ENCODE measurements at regions not wholly inside any gene's neighbourhood (a gene's known extent, or its start where the extent isn't known, plus 50 kb on each side); places are given as distances from the start of the nearest gene placed in this dataset.

GRCh38 chr18:40473221-40474029 lies 1481.6 kb upstream of the PIK3C3 start:
- DNase-seq: no peak

GRCh38 chr18:40470723-40471122 lies 1484.3 kb upstream of the PIK3C3 start:
- no peak for DNase-seq

DNA sequence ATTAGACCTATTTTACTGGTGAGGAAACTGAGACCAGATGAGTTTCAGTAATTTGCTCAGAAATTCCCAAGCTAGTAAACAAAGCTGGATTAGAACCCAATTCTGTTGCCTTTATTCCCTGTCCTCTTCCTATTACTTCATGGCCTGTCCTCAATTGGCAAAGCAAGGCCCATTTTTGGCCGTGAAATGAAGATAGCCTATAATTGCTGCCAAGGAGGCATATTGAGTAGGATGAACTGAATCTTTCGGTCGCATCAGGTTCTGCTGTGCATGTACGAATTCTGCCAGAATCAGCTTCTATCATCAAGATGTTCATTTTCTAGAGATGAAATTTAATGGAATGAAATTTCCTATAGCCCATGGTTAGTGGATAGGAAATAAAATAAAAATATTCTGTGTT lies 1485.2 kb upstream of the PIK3C3 start:
- DNase-seq: no peak

DNA sequence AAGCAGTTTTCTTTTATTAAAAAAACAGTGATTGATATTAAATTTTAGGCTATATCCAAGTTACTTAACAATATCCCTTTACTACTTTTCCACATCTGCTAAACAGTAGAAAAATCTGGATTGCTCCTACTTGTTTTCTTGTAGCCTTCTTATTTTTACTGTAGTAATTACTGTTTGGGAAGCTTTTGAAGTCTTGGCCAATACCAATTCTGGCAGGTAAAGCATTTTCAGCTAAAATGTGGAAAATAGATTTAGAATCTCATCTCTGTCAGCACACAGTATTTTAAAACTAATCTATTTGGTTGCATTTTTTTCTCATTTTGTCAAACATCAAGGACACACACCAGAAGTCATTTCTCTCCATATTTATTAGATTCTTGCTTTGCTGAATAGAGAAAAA lies 1485.7 kb upstream of the PIK3C3 start:
- no peak for DNase-seq

- DNase-seq: no peak
Measured at GRCh38 chr18:40464032-40464431, 1491.0 kb upstream of the PIK3C3 start.

- DNase-seq: no peak
Measured at GRCh38 chr18:40453903-40454302, 1501.1 kb upstream of the PIK3C3 start.

DNA sequence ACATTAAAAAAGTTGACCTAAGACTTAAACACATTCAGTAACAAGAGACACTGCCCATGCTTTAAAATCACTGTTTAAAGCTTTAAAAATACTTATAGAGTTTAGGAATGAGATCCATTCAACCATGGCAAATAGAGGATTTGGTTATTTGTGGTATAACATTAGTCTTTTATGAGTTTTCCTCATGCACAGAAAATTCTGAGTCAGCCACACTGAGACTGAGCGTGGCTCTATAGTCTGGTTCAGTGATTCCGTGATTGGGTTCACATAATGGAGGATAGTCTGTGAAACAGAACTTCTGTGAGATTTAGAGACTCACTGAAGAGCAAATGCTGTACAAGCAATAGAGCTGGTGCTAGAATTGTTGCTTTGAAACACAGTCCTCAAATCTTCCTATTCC lies 1502.4 kb upstream of the PIK3C3 start:
- DNase-seq: no peak

DNA sequence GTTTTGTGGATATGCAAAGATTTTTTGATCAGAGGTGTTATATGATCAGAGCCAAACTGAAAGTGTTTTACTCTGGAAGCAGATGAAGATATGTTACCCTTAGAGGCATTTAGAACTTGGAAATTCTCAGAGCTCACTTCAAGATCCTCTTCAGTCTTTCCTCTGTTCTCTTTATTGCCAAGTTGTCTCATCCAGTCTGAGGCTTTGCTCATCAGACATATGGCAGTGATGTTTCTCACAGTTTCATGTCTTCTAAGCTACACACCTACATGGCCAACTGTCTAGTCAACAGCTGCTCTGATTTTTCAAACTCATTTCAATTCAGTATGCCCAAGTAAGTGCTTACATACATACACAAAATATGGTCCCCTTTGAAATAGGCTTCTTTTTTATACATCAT lies 1504.3 kb upstream of the PIK3C3 start:
- DNase-seq: no peak

DNA sequence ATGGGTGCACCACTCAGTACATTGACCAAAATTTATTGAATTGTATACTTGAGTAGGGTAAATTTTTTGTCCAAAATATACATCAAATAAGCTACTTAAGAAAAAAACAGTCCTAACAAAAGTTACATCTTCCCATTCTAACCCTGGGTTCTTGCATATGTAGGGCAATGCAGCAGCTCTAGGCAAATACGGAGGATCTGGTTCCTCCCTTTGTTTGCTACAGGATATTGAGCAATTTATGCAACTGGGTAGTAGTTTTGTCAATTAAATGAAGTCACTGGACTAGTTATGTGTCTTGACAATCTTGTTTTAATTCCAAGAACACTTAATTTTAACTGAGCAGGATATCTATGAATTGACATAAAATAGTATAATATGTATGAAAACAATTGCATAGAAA lies 1507.2 kb upstream of the PIK3C3 start:
- no peak for DNase-seq

GRCh38 chr18:40440088-40440487 lies 1514.9 kb upstream of the PIK3C3 start:
- no peak for DNase-seq

- no peak for DNase-seq
Measured at GRCh38 chr18:40437517-40437916, 1517.5 kb upstream of the PIK3C3 start.

DNA sequence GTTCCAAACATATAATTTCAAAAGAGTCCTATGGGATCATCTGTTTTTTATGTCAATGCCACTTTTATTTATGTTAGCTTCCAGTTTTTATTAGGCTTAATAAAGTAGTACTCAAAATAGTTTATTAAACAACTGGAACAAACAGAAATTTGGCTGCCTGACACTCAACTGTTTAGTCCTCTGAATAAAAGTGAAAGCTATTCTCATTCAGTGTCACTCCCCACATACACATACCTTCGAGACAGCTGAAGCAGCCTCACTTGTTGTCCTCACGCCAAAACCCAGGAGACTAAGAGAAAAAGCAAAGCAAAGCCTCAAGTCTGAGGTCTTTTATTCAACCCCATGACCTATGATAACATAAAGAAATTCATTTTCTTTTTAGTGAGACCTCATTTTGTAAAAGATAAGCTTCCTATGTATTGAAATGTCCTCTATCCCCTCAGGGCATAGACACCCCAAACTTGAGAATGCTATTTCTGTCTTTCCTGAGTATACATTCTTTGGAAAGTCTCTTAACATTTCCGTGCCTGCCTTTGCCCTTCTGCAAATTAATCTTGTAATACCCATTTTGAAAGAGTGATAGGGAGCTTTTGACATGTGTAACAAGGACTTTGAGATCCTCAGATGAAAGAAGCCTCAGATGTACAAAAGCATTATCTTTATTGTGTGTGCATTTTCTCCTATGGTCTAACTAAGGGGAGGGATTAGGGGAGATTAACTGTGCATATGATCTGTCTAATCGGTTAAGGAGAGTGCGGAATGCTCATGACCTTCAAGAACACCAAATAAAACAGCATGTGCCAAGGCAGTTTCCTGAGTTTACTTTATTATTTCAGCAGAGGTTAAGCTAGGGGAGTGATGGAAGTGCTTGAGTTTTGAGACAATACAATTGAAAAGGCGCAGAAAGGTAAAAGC lies 1523.7 kb upstream of the PIK3C3 start:
- DNase-seq: no peak

DNA sequence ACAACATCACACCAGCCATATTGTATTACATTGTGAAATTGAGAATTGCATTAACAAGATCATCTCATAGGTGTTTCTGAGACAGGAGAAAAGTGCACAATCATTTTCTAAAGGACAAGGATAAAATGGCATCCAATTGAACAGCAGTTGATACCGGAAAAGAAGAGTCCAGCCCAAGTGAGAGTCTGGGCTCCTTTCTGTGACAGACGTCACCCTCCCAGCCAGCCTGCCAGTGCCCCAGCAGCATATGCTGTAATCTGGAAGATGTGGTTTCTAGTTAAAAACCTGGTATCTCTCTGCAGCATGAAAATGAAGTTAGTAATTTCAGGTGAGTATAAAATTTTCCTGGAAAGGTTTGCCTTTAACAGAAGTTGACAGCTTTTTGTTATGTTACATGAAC lies 1531.7 kb upstream of the PIK3C3 start:
- no peak for DNase-seq

DNA sequence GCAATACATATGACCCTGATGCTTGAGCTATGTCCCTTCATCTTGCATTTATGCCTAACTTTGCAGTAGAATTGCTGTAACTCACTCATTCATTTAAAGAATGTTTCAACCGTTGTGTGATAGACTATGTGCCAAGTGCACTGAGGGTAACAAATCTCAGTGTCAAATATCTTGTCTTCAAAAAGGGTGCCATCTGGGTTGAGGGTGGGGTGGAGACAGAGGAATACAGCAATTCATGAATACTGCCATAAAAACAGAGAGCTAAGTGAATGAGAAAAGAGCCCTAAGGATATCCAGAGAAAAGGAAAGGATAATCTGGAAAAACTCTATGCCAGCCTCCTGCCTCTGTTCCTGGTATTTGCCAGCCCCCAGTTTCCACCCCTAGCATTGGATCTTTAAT lies 1534.4 kb upstream of the PIK3C3 start:
- DNase-seq: no peak

GRCh38 chr18:40417501-40417900 lies 1537.5 kb upstream of the PIK3C3 start:
- no peak for DNase-seq

DNA sequence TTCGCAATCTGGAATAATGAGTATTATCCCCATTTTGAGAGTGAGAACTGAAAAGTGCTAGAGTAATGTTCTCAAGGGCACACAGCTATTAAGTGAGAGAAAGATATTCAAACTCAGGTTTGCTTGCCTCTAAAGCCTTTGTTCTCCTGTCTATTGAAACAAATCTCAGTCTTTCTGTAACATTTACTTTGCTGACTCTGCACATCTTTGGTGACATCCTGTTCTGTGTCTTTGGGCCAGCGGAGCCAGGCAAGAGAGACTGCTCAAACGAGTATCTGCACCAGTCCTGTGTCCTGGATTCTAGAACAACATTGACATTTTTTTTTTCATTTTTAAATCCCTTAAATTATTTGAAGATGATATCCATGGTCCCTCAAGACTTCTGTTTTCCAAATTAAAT lies 1539.2 kb upstream of the PIK3C3 start:
- DNase-seq: no peak

DNA sequence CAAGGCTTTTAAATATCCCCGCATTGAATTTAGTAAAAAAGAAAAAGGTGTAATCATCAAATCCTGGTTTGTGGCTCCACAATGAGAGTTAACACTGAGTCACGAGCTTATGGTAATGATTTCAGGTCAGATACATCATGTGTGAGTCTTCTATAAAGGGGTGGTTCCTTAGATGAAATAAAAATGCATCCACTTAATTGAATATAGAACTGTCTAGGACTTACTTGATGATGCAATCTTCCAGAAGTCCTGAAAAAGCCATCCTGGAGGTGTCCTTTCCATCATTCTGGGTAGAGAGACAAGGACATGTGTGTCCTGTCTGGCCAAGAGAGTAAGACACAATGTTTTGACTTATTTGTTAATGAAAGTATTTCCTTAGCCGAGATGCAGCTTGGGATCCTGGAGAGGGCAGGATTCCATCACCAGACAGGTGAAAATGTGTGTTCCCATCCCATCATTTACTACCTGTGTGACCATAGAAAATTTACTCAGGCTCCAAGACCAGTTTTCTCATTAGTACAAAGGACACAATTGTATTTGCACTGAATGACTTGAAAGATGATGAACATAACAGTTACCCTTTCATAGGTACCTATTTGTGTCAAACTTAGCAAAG lies 1539.8 kb upstream of the PIK3C3 start:
- DNase-seq: no peak

GRCh38 chr18:40414155-40414754 lies 1540.8 kb upstream of the PIK3C3 start:
- no peak for DNase-seq

DNA sequence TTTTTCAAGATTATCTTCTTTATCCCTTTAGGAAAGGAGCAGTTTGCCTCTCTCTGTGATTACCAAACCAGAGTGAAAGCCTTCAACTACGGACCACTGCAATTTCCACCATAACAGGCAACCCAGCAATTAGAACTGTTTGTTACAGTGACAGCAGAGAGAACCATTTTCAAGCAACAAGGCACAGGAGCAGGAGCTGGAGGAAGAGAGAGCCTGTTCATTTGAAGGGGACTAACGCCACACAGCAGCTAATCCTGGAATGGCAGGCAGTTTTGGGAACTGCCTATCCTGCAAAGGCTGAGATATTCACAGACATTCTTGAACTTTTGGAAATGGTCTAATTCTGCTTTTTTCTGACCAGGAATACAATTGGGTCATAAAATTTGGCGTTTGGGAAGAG lies 1541.9 kb upstream of the PIK3C3 start:
- DNase-seq: no peak

DNA sequence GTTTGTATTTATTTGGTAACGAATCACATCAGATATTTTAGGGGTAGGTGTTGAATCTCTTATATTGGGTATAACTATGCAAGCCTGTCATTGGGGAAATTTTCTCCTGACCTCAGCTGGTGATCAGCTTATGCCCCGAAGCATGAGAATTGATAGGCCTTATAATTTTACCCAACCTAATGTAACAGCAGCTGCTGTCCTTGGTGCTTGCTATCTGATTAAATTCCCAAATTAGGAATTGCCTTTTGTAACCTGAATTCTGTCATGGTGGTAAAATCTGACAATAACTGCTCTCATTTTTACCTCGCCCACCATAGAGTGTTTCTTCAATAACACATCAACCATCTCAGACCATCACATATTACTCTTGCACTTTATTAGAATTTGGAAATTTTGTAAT lies 1542.6 kb upstream of the PIK3C3 start:
- no peak for DNase-seq

- DNase-seq: no peak
Measured at GRCh38 chr18:40407909-40408308, 1547.1 kb upstream of the PIK3C3 start.

DNA sequence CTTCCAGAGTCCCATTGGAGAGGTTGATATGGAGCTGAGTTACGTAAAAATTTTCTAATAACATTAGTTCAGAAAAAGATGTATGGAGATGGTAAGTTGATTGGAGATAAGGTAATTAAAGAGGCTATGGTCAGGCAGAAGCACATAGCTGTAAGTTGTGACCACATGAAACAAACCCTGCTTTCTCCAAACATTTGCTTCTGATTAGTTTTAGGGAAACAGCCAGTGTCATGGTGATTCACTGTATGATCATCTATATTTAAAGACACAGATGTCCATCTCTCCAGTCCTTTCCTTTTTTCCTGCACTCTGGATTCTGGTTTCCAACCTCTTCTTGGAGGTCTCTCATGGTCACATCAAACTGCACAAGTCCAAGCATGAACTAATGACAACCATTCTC lies 1550.8 kb upstream of the PIK3C3 start:
- no peak for DNase-seq

DNA sequence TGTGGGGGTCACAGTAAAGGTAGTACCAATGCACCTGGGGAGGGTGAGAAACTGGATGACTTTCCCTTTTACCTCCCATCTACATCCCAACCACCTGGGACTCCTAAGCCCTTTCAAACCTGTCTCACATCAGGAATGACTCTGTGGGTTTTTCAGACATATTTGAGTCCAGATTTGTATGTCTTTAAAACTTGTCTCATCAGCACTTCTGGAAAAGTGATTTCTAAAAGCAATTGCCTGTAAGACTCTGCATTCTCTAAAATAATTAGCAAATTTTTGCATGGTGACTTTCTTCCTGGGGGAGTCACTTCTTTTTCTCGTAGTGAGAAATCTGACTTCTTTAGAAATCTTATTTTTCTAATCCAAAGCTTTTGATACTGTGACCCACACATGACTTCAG lies 1553.0 kb upstream of the PIK3C3 start:
- DNase-seq: no peak

All from CD4-positive, alpha-beta T cell treated with Interleukin-17A for 4 hours (primary cell).